ENCODE measurements at regions not wholly inside any gene's neighbourhood (a gene's known extent, or its start where the extent isn't known, plus 50 kb on each side); places are given as distances from the start of the nearest gene placed in this dataset.

- no peak for TF ChIP-seq CTCF (IDR thresholded peaks at IDR 0.05)
- no peak overlapping the region for H3K4me3 ChIP-seq
- peaks cover 0 to 20% of the 10 kb centered on the region in 2 donors for H3K27me3 ChIP-seq
- H3K27ac ChIP-seq = no peak overlapping the region
- H3K4me1 ChIP-seq = peaks cover 0 to 11% (median 5%) of the 10 kb centered on the region in 4 donors
- H3K9me3 ChIP-seq = no peaks in the 10 kb centered on the region
- DNase-seq = no peak
- intact Hi-C loops (cut with DNase I; ENCODE audit: low total_unique reads) = no loop called here
- H3K36me3 ChIP-seq = no peaks in the 10 kb centered on the region
Observed at GRCh38 chr19:41525989-41526388, 50.0 kb upstream of the CEACAM21 start.

All from tibial artery (tissue), 4 donors.